ENCODE measurements at regions not wholly inside any gene's neighbourhood (a gene's known extent, or its start where the extent isn't known, plus 50 kb on each side); places are given as distances from the start of the nearest gene placed in this dataset.

DNA sequence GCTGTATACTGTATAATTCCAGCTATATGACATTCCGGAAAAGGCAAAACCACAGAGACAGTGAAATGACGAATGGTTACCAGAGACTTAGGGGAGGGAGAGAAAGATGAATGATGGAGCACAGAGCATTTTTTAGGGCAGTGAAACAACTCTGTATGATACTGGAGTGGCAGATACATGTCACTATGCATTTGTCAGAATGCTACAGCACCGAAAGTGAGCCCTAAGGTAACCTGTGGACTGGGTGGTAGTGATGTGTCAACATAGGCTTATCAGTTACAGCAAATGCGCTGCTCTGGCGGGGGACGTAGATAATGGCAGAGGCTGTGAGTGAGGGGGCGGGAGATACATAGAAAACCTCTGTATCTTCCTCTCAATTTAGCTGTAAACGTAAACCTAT, 201.3 kb upstream of the SSTR4 start:
- no peak for TF ChIP-seq POLR2A (IDR thresholded peaks at IDR 0.05)
- TF ChIP-seq CTCF (IDR thresholded peaks at IDR 0.05): no peak

Measured in prostate gland (tissue), 2 donors.